ENCODE measurements at regions not wholly inside any gene's neighbourhood (a gene's known extent, or its start where the extent isn't known, plus 50 kb on each side); places are given as distances from the start of the nearest gene placed in this dataset.

- H3K27ac Mint-ChIP-seq, result no peak overlapping the region
- 85% methylated on average over 4 of the region's 4 CpGs for WGBS (ENCODE audit: insufficient coverage)
- Histone ChIP-seq H2AFZ (ENCODE audit: insufficient read depth, low read depth, low read length, poor library complexity, severe bottlenecking) (no peak overlapping the region), H3K4me3 (ENCODE audit: control extremely low read depth in 1 of 5, extremely low read depth in 1 of 5, insufficient read depth in 1 of 5, low read depth in 2 of 5, low read length in 4 of 5) (no peak overlapping the region), H3K4me2 (replicated peaks; ENCODE audit: low read depth, low read length, poor library complexity, severe bottlenecking) (no peak overlapping the region), H3K27me3 (replicated peaks in 1 of 4; ENCODE audit: control extremely low read depth in 1 of 4, control insufficient read depth in 3 of 4, insufficient read depth in 4 of 4, low read length in 3 of 4) (no peaks in the 10 kb centered on the region), H3K27ac (ENCODE audit: low read length in 2 of 2) (no peak overlapping the region), H3K9ac (ENCODE audit: low read length) (no peak overlapping the region), H3K79me2 (ENCODE audit: control insufficient read depth, insufficient read depth, low read length) (no peaks in the 10 kb centered on the region), H3K36me3 (replicated peaks in 1 of 2; ENCODE audit: control extremely low read depth in 1 of 2, control insufficient read depth in 1 of 2, extremely low read depth in 1 of 2, insufficient read depth in 2 of 2, low read length in 1 of 2) (no peaks in the 10 kb centered on the region), H4K20me1 (ENCODE audit: control insufficient read depth, insufficient read depth, low read length, poor library complexity, severe bottlenecking) (no peaks in the 10 kb centered on the region), H3K4me1 (ENCODE audit: control insufficient read depth in 2 of 2, insufficient read depth in 2 of 2, low read length in 2 of 2) (no peaks in the 10 kb centered on the region), H3K9me3 (ENCODE audit: control extremely low read depth in 1 of 3, control insufficient read depth in 2 of 3, insufficient read depth in 1 of 3, low read length in 2 of 3) (peaks cover 0 to 1% (median 0%) of the 10 kb centered on the region in 3 donors)
- H3K9me3 Mint-ChIP-seq (ENCODE audit: insufficient read depth), result peaks cover 2% of the 10 kb centered on the region
- ATAC-seq (ENCODE audit: low read depth) (no peak), DNase-seq (no peak)
- ChIA-PET POLR2A (no interaction called here), CTCF (no interaction called here)
- H3K27me3 Mint-ChIP-seq, result no peaks in the 10 kb centered on the region
- intact Hi-C loops (cut with micrococcal nuclease), result no loop called here
- H3K4me1 Mint-ChIP-seq, result no peaks in the 10 kb centered on the region
- TF ChIP-seq CTCF (IDR thresholded peaks at IDR 0.05), result no peak
- no peak for TF ChIP-seq EZH2 (IDR thresholded peaks at IDR 0.05; ENCODE audit: borderline replicate concordance, insufficient read depth, low read depth, low read length, poor library complexity, severe bottlenecking)
- no peak overlapping the region for H3K4me3 Mint-ChIP-seq
Observed at GRCh38 chr14:44422699-44423098, 84.4 kb downstream of the FSCB start.

- H3K4me3 Mint-ChIP-seq, result no peak overlapping the region
- no CpG with 5 or more reads among the region's 1 CpG for WGBS (ENCODE audit: insufficient coverage)
- Histone ChIP-seq H3K4me2 (replicated peaks; ENCODE audit: low read depth, low read length, poor library complexity, severe bottlenecking) (no peak overlapping the region), H3K27ac (ENCODE audit: low read length in 2 of 2) (no peak overlapping the region), H3K36me3 (replicated peaks in 1 of 2; ENCODE audit: control extremely low read depth in 1 of 2, control insufficient read depth in 1 of 2, extremely low read depth in 1 of 2, insufficient read depth in 2 of 2, low read length in 1 of 2) (no peaks in the 10 kb centered on the region), H3K79me2 (ENCODE audit: control insufficient read depth, insufficient read depth, low read length) (no peaks in the 10 kb centered on the region), H3K9me3 (ENCODE audit: control extremely low read depth in 1 of 3, control insufficient read depth in 2 of 3, insufficient read depth in 1 of 3, low read length in 2 of 3) (peaks cover 0 to 1% (median 0%) of the 10 kb centered on the region in 3 donors), H3K4me1 (ENCODE audit: control insufficient read depth in 2 of 2, insufficient read depth in 2 of 2, low read length in 2 of 2) (no peaks in the 10 kb centered on the region), H4K20me1 (ENCODE audit: control insufficient read depth, insufficient read depth, low read length, poor library complexity, severe bottlenecking) (no peaks in the 10 kb centered on the region), H3K4me3 (ENCODE audit: control extremely low read depth in 1 of 5, extremely low read depth in 1 of 5, insufficient read depth in 1 of 5, low read depth in 2 of 5, low read length in 4 of 5) (no peak overlapping the region), H3K27me3 (replicated peaks in 1 of 4; ENCODE audit: control extremely low read depth in 1 of 4, control insufficient read depth in 3 of 4, insufficient read depth in 4 of 4, low read length in 3 of 4) (no peaks in the 10 kb centered on the region), H2AFZ (ENCODE audit: insufficient read depth, low read depth, low read length, poor library complexity, severe bottlenecking) (no peak overlapping the region), H3K9ac (ENCODE audit: low read length) (no peak overlapping the region)
- no peak overlapping the region for H3K27ac Mint-ChIP-seq
- no peak for TF ChIP-seq EZH2 (IDR thresholded peaks at IDR 0.05; ENCODE audit: borderline replicate concordance, insufficient read depth, low read depth, low read length, poor library complexity, severe bottlenecking)
- no peak for TF ChIP-seq CTCF (IDR thresholded peaks at IDR 0.05)
- ATAC-seq (ENCODE audit: low read depth), result no peak
- intact Hi-C loops (cut with micrococcal nuclease), result no loop called here
- no peak for DNase-seq
- ChIA-PET CTCF (interaction anchor here (0.6 kb wide), 1 partner anchor 764 kb away, joined by 3 read pairs; no protein-coding TSS in a partner anchor), POLR2A (no interaction called here)
- no peaks in the 10 kb centered on the region for H3K4me1 Mint-ChIP-seq
- peaks cover 4% of the 10 kb centered on the region for H3K9me3 Mint-ChIP-seq (ENCODE audit: insufficient read depth)
- H3K27me3 Mint-ChIP-seq, result no peaks in the 10 kb centered on the region
Observed at GRCh38 chr14:44420226-44420625, 86.9 kb downstream of the FSCB start.

All from B cell (primary cell).